ENCODE measurements at regions not wholly inside any gene's neighbourhood (a gene's known extent, or its start where the extent isn't known, plus 50 kb on each side); places are given as distances from the start of the nearest gene placed in this dataset.

DNA sequence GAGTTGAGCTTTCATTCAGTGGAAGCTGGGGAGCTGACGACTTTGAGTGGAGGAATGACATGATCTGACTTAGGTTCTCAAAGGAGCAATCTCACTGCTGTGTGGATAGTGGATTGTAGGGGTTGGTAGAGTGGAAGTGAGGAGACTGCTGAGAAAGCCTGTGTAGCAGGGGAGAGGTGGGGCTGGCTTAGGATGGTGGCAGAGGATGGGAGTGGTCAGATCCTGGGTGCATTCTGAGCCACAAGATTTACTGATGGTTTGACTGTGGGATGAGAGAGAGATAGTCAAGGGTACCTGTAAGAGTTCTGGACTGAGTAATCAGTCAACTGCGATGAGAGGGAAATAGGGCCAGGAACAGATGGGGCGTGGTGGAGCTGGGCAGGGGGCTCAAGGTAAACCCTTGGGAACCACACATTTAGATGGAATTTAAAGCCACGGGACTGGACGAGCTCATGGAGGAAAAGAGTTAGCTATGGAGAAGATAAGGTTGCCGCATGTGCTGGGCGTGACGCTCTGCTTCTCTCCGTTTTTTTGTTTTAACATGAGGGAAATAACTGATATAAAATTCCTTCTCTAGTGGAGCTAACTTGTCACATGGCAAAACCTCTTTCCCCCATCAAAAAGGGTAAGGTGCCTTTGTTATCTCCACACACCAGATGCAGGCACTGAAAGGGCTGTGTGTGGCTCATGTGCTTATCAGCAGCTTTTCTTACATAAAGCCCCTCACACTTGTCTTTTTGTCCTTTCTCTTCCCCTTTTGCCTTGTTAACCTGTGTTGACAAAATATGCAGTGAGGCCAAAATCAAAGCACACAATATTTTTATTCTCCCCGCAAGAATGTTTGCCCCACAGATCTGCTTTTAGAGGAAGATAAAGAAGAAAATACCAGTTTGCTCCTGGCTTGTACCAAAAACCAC lies 379.8 kb downstream of the TSN start:
- no peak for DNase-seq
- H3K9me3 ChIP-seq: peaks cover 4% of the 10 kb centered on the region
- no peaks in the 10 kb centered on the region for H3K27me3 ChIP-seq (ENCODE audit: insufficient read depth in 3 of 3, low read length in 2 of 3)
- no peaks in the 10 kb centered on the region for H3K36me3 ChIP-seq (ENCODE audit: insufficient read depth in 1 of 2, low read depth in 1 of 2)
- H3K27ac ChIP-seq: no peak overlapping the region
- TF ChIP-seq, protein P1, sequence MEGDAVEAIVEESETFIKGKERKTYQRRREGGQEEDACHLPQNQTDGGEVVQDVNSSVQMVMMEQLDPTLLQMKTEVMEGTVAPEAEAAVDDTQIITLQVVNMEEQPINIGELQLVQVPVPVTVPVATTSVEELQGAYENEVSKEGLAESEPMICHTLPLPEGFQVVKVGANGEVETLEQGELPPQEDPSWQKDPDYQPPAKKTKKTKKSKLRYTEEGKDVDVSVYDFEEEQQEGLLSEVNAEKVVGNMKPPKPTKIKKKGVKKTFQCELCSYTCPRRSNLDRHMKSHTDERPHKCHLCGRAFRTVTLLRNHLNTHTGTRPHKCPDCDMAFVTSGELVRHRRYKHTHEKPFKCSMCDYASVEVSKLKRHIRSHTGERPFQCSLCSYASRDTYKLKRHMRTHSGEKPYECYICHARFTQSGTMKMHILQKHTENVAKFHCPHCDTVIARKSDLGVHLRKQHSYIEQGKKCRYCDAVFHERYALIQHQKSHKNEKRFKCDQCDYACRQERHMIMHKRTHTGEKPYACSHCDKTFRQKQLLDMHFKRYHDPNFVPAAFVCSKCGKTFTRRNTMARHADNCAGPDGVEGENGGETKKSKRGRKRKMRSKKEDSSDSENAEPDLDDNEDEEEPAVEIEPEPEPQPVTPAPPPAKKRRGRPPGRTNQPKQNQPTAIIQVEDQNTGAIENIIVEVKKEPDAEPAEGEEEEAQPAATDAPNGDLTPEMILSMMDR (IDR thresholded peaks at IDR 0.05): no peak
- H3K4me1 ChIP-seq: no peaks in the 10 kb centered on the region
- WGBS, 3 donors: 87 to 89% (median 87%) methylated on average over 10 of the region's 10 CpGs
- intact Hi-C loops (cut with DNase I): no loop called here
- H3K4me3 ChIP-seq: no peak overlapping the region
- no peak for ATAC-seq

GRCh38 chr2:122136056-122136455 lies 380.6 kb downstream of the TSN start:
- ATAC-seq: no peak
- DNase-seq: no peak
- TF ChIP-seq, protein P1 (IDR thresholded peaks at IDR 0.05): no peak

GRCh38 chr2:122138561-122138960 lies 383.1 kb downstream of the TSN start:
- no peak overlapping the region for H3K27ac ChIP-seq
- intact Hi-C loops (cut with DNase I): no loop called here
- H3K36me3 ChIP-seq (ENCODE audit: insufficient read depth in 1 of 2, low read depth in 1 of 2): no peaks in the 10 kb centered on the region
- no peak overlapping the region for H3K4me3 ChIP-seq
- DNase-seq (no peak), ATAC-seq (no peak)
- WGBS, 3 donors: 79 to 93% (median 85%) methylated on average over 7 of the region's 7 CpGs
- H3K27me3 ChIP-seq (ENCODE audit: insufficient read depth in 3 of 3, low read length in 2 of 3): no peaks in the 10 kb centered on the region
- H3K4me1 ChIP-seq: no peaks in the 10 kb centered on the region
- TF ChIP-seq, protein P1 (IDR thresholded peaks at IDR 0.05): no peak
- no peaks in the 10 kb centered on the region for H3K9me3 ChIP-seq

More at GRCh38 chr2:122136056-122136455, 380.6 kb downstream of the TSN start:
- H3K4me3 ChIP-seq: no peak overlapping the region
- no peaks in the 10 kb centered on the region for H3K9me3 ChIP-seq
- H3K27me3 ChIP-seq (ENCODE audit: insufficient read depth in 3 of 3, low read length in 2 of 3): no peaks in the 10 kb centered on the region
- 34 to 58% (median 36%) methylated on average over 2 of the region's 2 CpGs for WGBS, 3 donors
- H3K4me1 ChIP-seq: no peaks in the 10 kb centered on the region
- no peaks in the 10 kb centered on the region for H3K36me3 ChIP-seq (ENCODE audit: insufficient read depth in 1 of 2, low read depth in 1 of 2)
- H3K27ac ChIP-seq: no peak overlapping the region
- intact Hi-C loops (cut with DNase I): no loop called here

GRCh38 chr2:122139739-122140420 lies 384.4 kb downstream of the TSN start:
- intact Hi-C loops (cut with DNase I): no loop called here
- H3K27me3 ChIP-seq (ENCODE audit: insufficient read depth in 3 of 3, low read length in 2 of 3): no peaks in the 10 kb centered on the region
- no peaks in the 10 kb centered on the region for H3K4me1 ChIP-seq
- no peaks in the 10 kb centered on the region for H3K36me3 ChIP-seq (ENCODE audit: insufficient read depth in 1 of 2, low read depth in 1 of 2)
- 77% methylated on average over 11 of the region's 11 CpGs for WGBS, 3 donors
- TF ChIP-seq, protein P1 (IDR thresholded peaks at IDR 0.05): no peak
- no peak overlapping the region for H3K27ac ChIP-seq
- no peaks in the 10 kb centered on the region for H3K9me3 ChIP-seq
- no peak for DNase-seq
- ATAC-seq: no peak
- no peak overlapping the region for H3K4me3 ChIP-seq
